HG02678 (cell line): ENCODE measurements at regions not wholly inside any gene's neighbourhood (a gene's known extent, or its start where the extent isn't known, plus 50 kb on each side); places are given as distances from the start of the nearest gene placed in this dataset.
"Not testable (repeated sequence)": the region's sequence is repeated elsewhere in the genome, so short reads cannot be mapped to it uniquely, and the experiment has no call there.

ENCODE experiments used
- ATAC-seq: cut with Tn5 transposase; IDR thresholded peaks from one replicate; pipeline ENCODE4 v1.9.1; 2021; ENCODE audit warnings: mild to moderate bottlenecking, moderate library complexity; ENCODE audit not compliant: unreplicated experiment

GRCh38 chr5:165014439-165014838, 1509.0 kb downstream of the MAT2B start:
- ATAC-seq = no peak

GRCh38 chr5:165015126-165015525, 1509.7 kb downstream of the MAT2B start:
- ATAC-seq = no peak

DNA sequence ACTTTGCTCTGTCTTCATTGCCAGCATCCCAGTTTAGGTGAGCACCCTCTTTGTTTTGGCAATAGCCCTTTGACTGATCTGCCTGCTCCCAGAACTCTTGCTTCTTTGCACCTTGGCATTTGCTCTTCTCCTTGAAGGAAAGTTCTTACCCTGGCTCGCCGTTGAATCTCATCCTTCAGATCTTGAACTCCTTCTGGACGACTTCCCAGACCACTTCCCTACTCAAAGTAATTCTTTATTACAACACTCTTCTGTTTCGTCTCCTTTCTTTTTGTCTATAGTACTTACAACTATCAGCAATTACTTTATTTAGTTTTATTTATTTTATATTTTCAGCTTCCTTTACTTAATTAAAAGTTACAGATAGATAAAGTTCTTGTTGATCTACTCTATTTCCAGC, 1510.1 kb downstream of the MAT2B start:
- no peak for ATAC-seq

- ATAC-seq = no peak
These were observed 1521.6 kb downstream of the MAT2B start for GRCh38 chr5:165026971-165027370.

DNA sequence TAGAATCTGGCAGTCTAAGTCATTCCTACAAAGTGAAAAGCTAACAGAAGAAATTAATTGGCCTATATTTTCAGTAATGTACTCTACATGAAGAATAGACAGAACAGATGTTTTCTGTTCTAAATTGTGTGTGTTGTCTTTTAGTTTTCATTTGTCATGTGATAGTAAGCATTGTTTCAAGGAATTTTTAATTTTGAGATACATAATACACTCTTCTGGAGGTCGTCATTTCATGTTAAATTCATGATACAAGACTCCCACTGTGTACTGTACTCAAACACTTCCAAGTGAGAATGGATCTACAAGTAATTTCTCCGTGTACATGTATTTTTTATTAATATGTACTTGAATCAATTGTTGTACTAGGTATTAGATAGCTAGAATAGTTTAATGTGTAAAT, 1522.9 kb downstream of the MAT2B start:
- ATAC-seq = no peak

DNA sequence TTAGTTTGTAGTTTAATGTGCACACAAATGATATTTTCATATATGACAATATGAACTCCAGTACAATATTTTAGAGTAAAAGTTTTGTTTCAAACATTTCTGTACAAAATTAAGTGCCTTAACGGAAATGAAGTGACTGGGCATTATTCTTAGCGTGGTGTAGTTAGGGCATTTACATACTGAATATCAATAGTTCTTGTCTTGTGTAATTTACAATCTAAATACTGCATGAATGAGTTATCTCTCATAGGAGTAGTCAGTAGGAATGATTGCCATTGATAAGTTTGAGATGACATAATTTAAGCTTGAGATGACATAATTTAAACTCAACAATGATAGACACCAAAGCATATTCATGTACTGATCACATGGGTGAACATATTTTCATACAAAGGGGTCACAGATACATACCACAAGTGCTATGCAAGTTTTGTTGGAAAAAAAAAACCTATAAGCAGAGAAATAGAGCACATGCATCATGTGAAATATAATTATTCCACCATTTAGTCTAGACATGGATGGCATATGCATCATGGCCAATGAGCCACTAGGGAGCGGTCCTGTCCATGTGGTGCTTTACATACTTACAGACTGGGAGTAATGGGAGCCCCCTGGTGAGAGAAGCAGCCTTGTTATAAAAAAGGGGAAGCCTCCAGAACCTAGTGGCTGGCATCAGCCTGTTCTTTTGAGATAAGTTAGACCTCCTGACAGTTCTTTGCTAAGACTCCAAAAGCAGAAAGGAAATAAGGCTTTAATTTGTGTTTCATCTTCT, 1523.9 kb downstream of the MAT2B start:
- ATAC-seq = no peak

GRCh38 chr5:165030971-165031370, 1525.6 kb downstream of the MAT2B start:
- no peak for ATAC-seq

GRCh38 chr5:165031371-165031770, 1526.0 kb downstream of the MAT2B start:
- ATAC-seq = no peak

DNA sequence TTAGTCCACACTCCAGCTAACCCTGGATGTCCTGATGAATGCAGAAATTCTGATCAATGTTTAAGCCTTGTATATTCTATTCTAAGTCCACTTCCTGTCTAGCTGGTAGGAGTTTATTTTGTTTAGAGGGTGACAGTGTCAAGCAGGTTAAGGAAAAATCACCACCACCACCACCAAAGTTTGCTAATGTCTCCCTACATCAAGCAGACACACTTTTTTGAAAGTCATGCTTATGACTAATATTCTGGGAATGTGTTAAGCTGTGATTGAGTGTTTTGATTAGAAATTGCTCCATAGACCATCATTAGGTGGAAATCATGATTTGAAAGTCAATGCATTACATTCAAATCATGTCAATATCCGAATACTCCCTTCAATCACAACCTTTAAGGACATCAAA, 1530.1 kb downstream of the MAT2B start:
- ATAC-seq = no peak

GRCh38 chr5:165039748-165040147, 1534.3 kb downstream of the MAT2B start:
- ATAC-seq = no peak

DNA sequence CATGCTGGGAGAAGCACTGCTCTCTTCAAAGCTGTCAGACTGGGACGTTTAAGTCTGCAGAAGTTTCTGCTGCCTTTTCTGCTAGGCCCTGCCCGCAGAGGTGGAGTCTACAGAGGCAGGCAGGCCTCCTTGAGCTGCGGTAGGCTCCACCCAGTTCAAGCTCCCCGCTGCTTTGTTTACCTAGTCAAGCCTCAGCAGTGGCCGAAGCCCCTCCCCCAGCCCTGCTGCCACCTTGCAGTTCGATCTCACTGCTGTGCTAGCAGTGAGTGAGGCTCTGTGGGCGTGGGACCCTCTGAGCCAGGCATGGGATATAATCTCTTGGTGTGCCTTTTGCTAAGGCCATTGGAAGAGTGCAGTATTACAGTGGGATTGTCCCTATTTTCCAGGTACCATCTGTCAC, 1540.5 kb downstream of the MAT2B start:
- not testable (repeated sequence) for ATAC-seq

GRCh38 chr5:165055476-165055875, 1550.1 kb downstream of the MAT2B start:
- ATAC-seq = no peak

GRCh38 chr5:165057145-165057544, 1551.7 kb downstream of the MAT2B start:
- no peak for ATAC-seq

- ATAC-seq = no peak
These were observed 1561.4 kb downstream of the MAT2B start for GRCh38 chr5:165066751-165067385.

- no peak for ATAC-seq
These were observed 1571.3 kb downstream of the MAT2B start for GRCh38 chr5:165076686-165077085.

GRCh38 chr5:165079389-165079788, 1574.0 kb downstream of the MAT2B start:
- ATAC-seq = no peak

GRCh38 chr5:165083394-165083793, 1578.0 kb downstream of the MAT2B start:
- no peak for ATAC-seq

DNA sequence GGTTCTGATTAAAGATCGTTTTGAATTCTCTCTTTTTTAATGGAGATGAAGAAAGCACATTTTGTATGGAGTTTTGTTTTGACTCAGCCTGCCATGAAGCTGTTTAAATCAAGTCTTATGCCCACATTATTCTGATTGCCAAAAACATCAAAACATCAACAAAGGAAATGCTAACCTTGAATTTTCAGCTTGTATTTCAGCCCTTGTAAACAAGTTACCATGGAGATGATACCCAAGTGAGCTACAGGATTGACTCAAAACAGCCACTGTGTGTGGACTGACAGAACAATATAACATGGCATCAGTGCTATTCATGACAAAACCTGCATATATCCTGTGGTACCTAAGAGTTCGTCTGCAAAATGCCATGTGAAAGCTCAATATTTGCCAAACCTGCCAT, 1581.0 kb downstream of the MAT2B start:
- ATAC-seq = no peak

GRCh38 chr5:165094782-165095181, 1589.4 kb downstream of the MAT2B start:
- no peak for ATAC-seq

DNA sequence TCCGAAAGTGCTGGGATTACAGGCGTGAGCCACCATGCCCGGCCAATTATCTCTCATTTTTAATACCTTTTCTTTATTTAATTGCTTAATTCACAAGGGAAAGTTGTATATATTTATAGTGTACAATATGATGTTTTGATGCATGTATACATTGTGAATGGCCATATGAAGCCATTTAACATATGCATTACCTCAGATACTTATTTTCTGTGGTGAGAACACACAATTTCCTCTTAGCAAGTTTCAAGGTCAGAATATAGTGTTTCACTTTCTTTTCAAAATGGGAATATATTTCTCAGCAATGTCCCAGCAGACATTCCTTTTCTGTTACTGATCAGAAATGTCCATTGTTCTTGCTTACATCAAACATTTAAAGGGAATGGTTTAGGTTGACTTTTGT, 1596.3 kb downstream of the MAT2B start:
- no peak for ATAC-seq

DNA sequence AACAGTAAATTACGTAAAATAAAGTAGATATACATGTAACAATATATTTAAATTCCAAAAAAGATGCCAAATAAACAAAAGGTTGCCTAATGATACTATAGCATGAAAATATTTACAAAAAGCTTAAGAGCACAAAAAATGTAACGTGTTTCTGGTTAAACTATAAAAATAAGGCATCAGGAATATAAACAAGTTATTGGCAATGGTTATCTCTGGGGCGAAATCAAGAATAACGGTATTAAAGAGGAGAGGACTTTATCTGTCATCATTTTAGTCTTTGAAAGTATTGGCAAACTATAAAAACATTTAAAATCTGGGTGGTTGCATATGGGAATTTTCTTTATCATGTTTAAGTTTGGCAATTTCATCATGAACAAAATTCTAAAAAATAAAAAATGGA, 1599.2 kb downstream of the MAT2B start:
- ATAC-seq = no peak

- no peak for ATAC-seq
These were observed 1603.4 kb downstream of the MAT2B start for GRCh38 chr5:165108809-165109208.

DNA sequence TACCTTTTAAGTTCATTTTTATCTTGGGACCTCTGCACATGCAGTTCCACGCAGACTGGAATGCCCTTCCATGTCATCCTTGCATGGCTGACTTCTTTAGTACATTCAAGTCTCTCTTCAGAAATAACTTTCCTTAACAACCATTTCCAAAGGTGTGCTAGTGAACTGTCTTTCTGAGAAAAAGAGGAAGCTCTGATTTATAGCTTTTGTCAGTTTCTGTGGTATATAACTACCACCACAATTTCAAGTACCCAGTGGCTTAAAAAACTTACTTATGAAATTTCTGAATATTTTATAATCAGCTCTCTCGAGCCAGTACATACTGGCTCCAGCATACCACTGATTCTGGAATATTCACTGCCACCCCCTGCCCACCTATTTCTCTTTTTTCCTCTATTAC, 1613.8 kb downstream of the MAT2B start:
- no peak for ATAC-seq
